ENCODE measurements at regions not wholly inside any gene's neighbourhood (a gene's known extent, or its start where the extent isn't known, plus 50 kb on each side); places are given as distances from the start of the nearest gene placed in this dataset.

DNA sequence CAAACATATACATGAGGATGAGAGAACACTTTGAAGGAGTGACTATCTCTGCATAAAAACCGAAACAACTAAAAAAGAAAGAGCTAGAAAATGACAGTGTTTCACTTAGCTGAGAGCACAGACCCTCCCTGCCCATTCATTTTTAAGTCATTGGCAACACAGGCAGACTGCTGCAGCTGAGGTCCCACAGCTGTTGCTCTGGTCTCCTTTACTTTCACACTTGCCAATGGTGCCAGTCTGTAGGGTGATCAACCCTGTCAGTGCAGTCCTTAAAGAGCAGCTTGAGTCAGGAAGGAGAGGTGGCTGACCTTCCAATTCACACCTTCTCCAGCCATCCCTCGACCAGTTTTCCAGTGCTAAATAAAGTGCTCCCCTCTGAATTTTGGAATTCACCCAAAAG lies 508.3 kb upstream of the CCNG1 start:
- TF ChIP-seq GATA2 (IDR thresholded peaks at IDR 0.05; ENCODE audit: low read depth, low read length), result no peak
- TF ChIP-seq GATA3 (IDR thresholded peaks at IDR 0.05; ENCODE audit: low read depth, low read length), result no peak

GRCh38 chr5:162931501-162931900 lies 505.9 kb upstream of the CCNG1 start:
- TF ChIP-seq GATA3 (IDR thresholded peaks at IDR 0.05; ENCODE audit: low read depth, low read length) (no peak), GATA2 (IDR thresholded peaks at IDR 0.05; ENCODE audit: low read depth, low read length) (no peak)

DNA sequence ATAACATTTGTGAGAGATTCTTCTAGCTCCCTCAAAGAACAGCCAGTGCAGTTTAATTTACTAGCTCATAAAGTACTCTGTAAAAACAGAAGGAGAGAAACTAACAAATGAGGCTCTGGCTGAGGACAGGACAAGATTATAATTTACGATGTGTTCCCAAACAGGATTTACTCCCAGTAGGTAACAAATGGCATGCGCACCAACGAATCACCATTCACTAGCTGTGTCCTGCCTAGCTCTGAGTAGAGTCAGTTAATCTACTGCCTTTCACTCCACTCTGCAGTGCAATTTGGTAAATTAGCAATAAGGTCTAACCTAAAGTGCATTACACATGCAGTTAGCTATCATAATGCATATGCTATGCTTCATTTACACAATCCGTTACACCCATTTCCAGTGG lies 497.4 kb upstream of the CCNG1 start:
- TF ChIP-seq GATA2 (IDR thresholded peaks at IDR 0.05; ENCODE audit: low read depth, low read length) (no peak), GATA3 (IDR thresholded peaks at IDR 0.05; ENCODE audit: low read depth, low read length) (no peak)

DNA sequence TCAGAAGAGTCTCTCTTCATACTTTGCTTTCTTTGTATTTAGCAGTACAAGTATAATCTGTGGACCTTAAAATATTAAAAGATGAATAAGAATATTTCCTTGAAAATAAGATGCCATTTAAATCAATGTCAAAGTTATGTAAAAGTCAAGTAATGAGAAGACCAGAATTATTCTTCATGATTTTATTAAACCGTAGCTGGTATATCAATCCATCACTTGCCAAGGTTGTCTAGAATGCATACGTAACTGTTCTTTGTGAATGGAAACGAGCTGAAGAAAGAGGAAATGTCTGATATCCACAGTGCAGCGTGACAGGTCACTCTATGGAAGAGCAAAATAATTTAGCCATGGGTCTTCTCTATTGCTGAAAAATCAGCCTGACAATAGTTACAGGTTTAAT lies 488.7 kb upstream of the CCNG1 start:
- TF ChIP-seq GATA2 (IDR thresholded peaks at IDR 0.05; ENCODE audit: low read depth, low read length) (no peak), GATA3 (IDR thresholded peaks at IDR 0.05; ENCODE audit: low read depth, low read length) (no peak)

- no peak for TF ChIP-seq GATA3 (IDR thresholded peaks at IDR 0.05; ENCODE audit: low read depth, low read length)
- TF ChIP-seq GATA2 (IDR thresholded peaks at IDR 0.05; ENCODE audit: low read depth, low read length), result no peak
These were observed 480.8 kb upstream of the CCNG1 start for GRCh38 chr5:162956570-162956969.

- no peak for TF ChIP-seq GATA3 (IDR thresholded peaks at IDR 0.05; ENCODE audit: low read depth, low read length)
- TF ChIP-seq GATA2 (IDR thresholded peaks at IDR 0.05; ENCODE audit: low read depth, low read length), result no peak
These were observed 447.3 kb upstream of the CCNG1 start for GRCh38 chr5:162990063-162990462.

- TF ChIP-seq GATA3 (IDR thresholded peaks at IDR 0.05; ENCODE audit: low read depth, low read length) (no peak), GATA2 (IDR thresholded peaks at IDR 0.05; ENCODE audit: low read depth, low read length) (no peak)
These were observed 446.4 kb upstream of the CCNG1 start for GRCh38 chr5:162990856-162991497.

- TF ChIP-seq GATA2 (IDR thresholded peaks at IDR 0.05; ENCODE audit: low read depth, low read length) (no peak), GATA3 (IDR thresholded peaks at IDR 0.05; ENCODE audit: low read depth, low read length) (no peak)
These were observed 441.8 kb upstream of the CCNG1 start for GRCh38 chr5:162995568-162995967.

DNA sequence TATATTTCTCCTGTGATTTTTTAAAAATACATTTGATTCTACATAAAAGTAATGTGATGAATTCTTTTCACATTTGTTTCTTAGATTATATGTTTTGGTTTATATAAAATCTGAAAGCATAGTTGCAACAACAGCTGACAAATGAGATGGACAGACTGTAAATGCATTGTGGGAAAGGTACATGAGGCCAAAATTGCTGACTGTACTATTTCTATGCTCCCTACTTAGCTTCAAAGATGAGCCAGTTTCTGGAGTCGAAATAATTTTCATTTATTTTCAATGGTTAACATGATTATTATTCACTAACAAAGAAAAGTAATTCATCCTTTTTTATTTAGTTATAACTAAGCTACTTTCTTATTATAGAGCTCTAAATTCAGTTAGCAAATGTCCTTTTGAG lies 441.3 kb upstream of the CCNG1 start:
- no peak for TF ChIP-seq GATA3 (IDR thresholded peaks at IDR 0.05; ENCODE audit: low read depth, low read length)
- no peak for TF ChIP-seq GATA2 (IDR thresholded peaks at IDR 0.05; ENCODE audit: low read depth, low read length)

DNA sequence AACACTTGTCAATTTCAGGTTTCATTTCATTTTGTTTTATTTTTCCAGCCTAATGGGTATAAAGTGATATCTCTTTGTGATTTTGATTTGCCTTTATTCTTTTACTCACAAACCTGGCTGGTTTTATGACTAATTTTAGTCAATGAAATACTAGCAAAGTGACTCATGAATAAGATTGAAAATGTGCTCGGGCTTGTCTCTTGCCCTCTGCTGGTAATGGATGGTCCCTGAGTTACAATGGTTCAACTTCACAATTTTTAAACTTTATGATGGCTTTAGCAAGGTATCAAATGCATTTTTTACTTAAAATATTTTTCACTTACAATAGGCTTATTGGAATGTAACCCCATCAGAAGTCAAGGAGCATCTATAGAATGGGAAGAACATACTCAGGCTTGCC lies 431.4 kb upstream of the CCNG1 start:
- TF ChIP-seq GATA3 (IDR thresholded peaks at IDR 0.05; ENCODE audit: low read depth, low read length) (no peak), GATA2 (IDR thresholded peaks at IDR 0.05; ENCODE audit: low read depth, low read length) (no peak)

- no peak for TF ChIP-seq GATA2 (IDR thresholded peaks at IDR 0.05; ENCODE audit: low read depth, low read length)
- TF ChIP-seq GATA3 (IDR thresholded peaks at IDR 0.05; ENCODE audit: low read depth, low read length), result no peak
These were observed 414.7 kb upstream of the CCNG1 start for GRCh38 chr5:163022582-163023128.

DNA sequence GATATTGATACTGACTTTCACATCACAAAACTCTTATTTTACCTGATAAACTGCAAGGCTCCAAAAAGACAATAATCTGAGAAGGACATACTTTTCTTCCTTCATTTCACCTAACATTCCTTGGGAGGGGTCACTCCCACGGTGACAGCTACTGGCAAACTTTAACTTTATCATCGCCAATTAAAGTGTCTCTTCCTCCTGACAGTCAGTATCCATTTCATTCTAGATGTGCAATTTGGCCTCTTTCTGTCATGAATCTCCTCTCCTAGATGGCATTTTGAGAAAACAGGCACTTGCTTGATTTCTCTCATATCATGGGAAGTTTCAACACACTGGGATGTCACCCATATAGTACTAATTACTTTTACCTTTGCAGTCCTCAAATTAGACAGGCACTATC lies 413.5 kb upstream of the CCNG1 start:
- TF ChIP-seq GATA2 (IDR thresholded peaks at IDR 0.05; ENCODE audit: low read depth, low read length) (no peak), GATA3 (IDR thresholded peaks at IDR 0.05; ENCODE audit: low read depth, low read length) (no peak)

DNA sequence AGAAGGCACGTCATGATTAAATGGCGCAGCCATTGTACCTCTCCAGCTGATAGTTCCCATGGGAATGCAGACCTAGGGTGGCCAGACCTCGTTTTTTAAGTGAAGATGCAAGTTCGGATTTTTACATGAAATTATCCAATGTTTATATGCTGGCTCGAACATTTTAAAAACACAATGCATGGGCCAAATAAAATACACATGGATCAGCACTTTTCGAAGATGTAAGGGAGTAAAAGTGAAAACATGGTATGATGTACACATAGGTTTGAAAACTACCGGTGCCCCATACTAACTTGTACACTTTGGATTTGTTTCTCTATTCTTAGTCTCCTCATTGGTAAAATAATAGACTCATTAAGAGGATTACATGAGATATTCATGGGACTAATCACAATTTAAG lies 412.5 kb upstream of the CCNG1 start:
- TF ChIP-seq GATA3 (IDR thresholded peaks at IDR 0.05; ENCODE audit: low read depth, low read length) (no peak), GATA2 (IDR thresholded peaks at IDR 0.05; ENCODE audit: low read depth, low read length) (no peak)

DNA sequence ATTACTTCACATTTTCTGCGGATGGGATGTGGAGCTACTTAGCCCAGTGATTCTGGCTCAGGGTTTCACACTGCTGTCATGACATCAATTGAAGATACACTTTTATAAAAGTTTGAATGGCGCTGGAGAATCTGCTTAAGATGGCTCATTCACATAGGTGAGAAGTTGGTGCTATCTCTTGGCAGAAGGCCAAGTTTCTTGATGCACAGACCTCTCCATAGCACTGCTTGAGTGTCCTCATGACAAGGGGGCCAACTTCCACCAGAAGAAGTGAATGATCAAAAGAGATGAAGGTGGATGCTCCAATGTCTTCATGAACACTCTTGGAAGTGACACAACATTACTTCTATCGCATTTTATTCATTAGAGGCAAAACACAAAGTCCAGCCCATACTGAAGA lies 403.7 kb upstream of the CCNG1 start:
- TF ChIP-seq GATA2 (IDR thresholded peaks at IDR 0.05; ENCODE audit: low read depth, low read length) (no peak), GATA3 (IDR thresholded peaks at IDR 0.05; ENCODE audit: low read depth, low read length) (no peak)

GRCh38 chr5:163041254-163041653 lies 396.1 kb upstream of the CCNG1 start:
- TF ChIP-seq GATA2 (IDR thresholded peaks at IDR 0.05; ENCODE audit: low read depth, low read length) (no peak), GATA3 (IDR thresholded peaks at IDR 0.05; ENCODE audit: low read depth, low read length) (no peak)

GRCh38 chr5:163079618-163080017 lies 357.8 kb upstream of the CCNG1 start:
- TF ChIP-seq GATA3 (IDR thresholded peaks at IDR 0.05; ENCODE audit: low read depth, low read length) (no peak), GATA2 (IDR thresholded peaks at IDR 0.05; ENCODE audit: low read depth, low read length) (no peak)

Measured in SH-SY5Y (cell line).